Peyer's patch (tissue), 4 donors: ENCODE measurements at regions not wholly inside any gene's neighbourhood (a gene's known extent, or its start where the extent isn't known, plus 50 kb on each side); places are given as distances from the start of the nearest gene placed in this dataset.

Experiments
- CTCF ChIP-seq, 6 experiments: fragments of 450-650 bp in 4 of 6; fragments of 200-600 bp in 2 of 6; sonication (generic) in 1 of 6; IDR thresholded peaks; one replicate each; pipeline ENCODE4 v1.5.1; 2017 to 2019; ENCODE audit warnings: antibody characterized with exemption in 6 of 6, mild to moderate bottlenecking in 3 of 6, moderate library complexity in 1 of 6
- POLR2A ChIP-seq, 2 donors: fragments of 450-650 bp; IDR thresholded peaks; one replicate each; pipeline ENCODE4 v1.5.1; 2017; ENCODE audit warnings: antibody characterized with exemption in 2 of 2, mild to moderate bottlenecking in 2 of 2, moderate library complexity in 2 of 2

GRCh38 chr12:132422040-132422380 lies 67.9 kb upstream of the FBRSL1 start:
- no peak for TF ChIP-seq CTCF (IDR thresholded peaks at IDR 0.05)
- TF ChIP-seq POLR2A (IDR thresholded peaks at IDR 0.05), result no peak
